Stimulated activated effector memory CD8-positive, alpha-beta T cell treated with anti-CD3 and anti-CD28 coated beads, Interleukin-12 subunit alpha, Interleukin-12 subunit beta, amount 100 ng/mL, for 72 hours (primary cell): ENCODE measurements at regions not wholly inside any gene's neighbourhood (a gene's known extent, or its start where the extent isn't known, plus 50 kb on each side); places are given as distances from the start of the nearest gene placed in this dataset.

Experiments
- ATAC-seq: fragments of 150-1000 bp; cut with Tn5 transposase; 2 replicates; pipeline ENCODE4 v1.10.0; 2021
- DNase-seq, 2 donors: peaks; one replicate each; pipeline ENCODE4 v3.0.0; 2021 to 2022; ENCODE audit warnings: low spot score in 2 of 2
- H3K27ac Mint-ChIP-seq: one replicate; pipeline ENCODE4 v1.8.0; 2022; ENCODE audit warnings: mild to moderate bottlenecking, mixed read lengths
- H3K36me3 Mint-ChIP-seq: one replicate; pipeline ENCODE4 v1.8.0; 2022; ENCODE audit warnings: mild to moderate bottlenecking, mixed read lengths
- H3K4me1 Mint-ChIP-seq: one replicate; pipeline ENCODE4 v1.8.0; 2022; ENCODE audit warnings: mixed read lengths
- H3K4me3 Mint-ChIP-seq: one replicate; pipeline ENCODE4 v1.8.0; 2022; ENCODE audit warnings: mild to moderate bottlenecking, mixed read lengths
- H3K9me3 Mint-ChIP-seq: one replicate; pipeline ENCODE4 v1.8.0; 2022; ENCODE audit warnings: mixed read lengths

DNA sequence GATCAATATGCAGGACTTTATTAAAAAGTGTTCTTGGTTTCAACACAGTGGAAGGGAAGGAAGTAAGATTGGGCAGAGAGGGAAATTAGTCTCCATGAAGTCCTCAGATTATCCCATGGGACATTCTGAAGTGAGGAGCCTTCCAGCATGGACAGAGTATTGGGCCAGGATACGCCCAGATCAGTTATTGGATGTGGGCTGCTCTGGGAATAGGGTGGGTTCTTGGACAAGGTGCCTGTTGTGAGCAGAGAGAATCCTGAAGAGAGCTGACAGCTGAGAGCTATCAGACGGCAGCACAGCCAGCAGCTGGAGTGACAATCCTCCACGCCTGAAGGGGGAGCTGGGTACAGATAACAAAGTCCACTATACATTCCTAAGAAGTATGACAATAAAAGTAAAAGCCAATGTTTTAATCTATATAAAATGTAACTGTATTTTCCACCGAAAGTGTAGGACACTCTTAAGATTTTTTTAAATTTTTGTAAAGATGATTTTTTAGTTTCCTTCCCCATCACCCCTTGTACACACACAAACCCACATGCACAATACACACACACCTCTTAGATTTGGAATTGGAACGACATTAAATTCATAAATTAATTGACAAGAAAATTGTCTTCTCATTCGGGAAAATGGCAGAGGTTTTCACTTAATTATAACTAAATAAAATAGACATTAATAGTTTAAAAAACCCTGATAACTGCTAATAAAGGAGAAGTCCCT is 107.8 kb downstream of the FBXO5 start:
- DNase-seq (no peak), ATAC-seq (no peak)
- Mint-ChIP-seq H3K9me3 (peaks cover 6% of the 10 kb centered on the region), H3K4me3 (no peak overlapping the region), H3K4me1 (no peaks in the 10 kb centered on the region), H3K27ac (no peak overlapping the region), H3K36me3 (no peaks in the 10 kb centered on the region)

GRCh38 chr6:152879681-152880080 is 103.2 kb downstream of the FBXO5 start:
- Mint-ChIP-seq H3K9me3 (peaks cover 10% of the 10 kb centered on the region), H3K4me3 (no peak overlapping the region), H3K36me3 (no peaks in the 10 kb centered on the region), H3K27ac (no peak overlapping the region), H3K4me1 (no peaks in the 10 kb centered on the region)
- DNase-seq (no peak), ATAC-seq (no peak)

DNA sequence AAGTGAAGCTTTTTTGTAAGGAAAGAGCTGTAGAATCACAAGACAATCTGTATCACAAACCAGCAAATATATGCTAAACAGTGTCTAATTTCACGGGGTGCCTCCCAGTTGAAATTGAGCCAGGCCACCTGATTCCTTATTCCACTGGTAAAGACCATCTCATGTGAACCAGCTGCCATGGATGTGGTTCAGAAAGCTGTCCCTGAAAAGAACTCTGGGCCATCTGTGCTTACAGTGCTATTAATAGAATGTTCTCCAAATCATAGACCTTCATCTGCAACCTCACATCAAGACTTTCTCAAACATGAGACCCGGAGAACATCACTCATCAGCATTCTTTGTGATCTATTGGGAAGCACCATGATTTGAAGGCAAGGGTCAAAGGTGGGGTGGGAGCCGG is 89.7 kb downstream of the FBXO5 start:
- DNase-seq (no peak), ATAC-seq (no peak)
- no peak overlapping the region for H3K27ac Mint-ChIP-seq
- no peak overlapping the region for H3K4me3 Mint-ChIP-seq
- H3K36me3 Mint-ChIP-seq, result no peaks in the 10 kb centered on the region
- H3K9me3 Mint-ChIP-seq, result no peaks in the 10 kb centered on the region
- H3K4me1 Mint-ChIP-seq, result peaks cover 7% of the 10 kb centered on the region

GRCh38 chr6:152896923-152897322 is 85.9 kb downstream of the FBXO5 start:
- no peaks in the 10 kb centered on the region for H3K36me3 Mint-ChIP-seq
- H3K27ac Mint-ChIP-seq, result no peak overlapping the region
- ATAC-seq (no peak), DNase-seq (no peak)
- no peak overlapping the region for H3K4me3 Mint-ChIP-seq
- no peaks in the 10 kb centered on the region for H3K9me3 Mint-ChIP-seq
- H3K4me1 Mint-ChIP-seq, result peaks cover 7% of the 10 kb centered on the region

GRCh38 chr6:152897807-152898399 is 84.9 kb downstream of the FBXO5 start:
- Mint-ChIP-seq H3K9me3 (no peaks in the 10 kb centered on the region), H3K4me3 (no peak overlapping the region), H3K36me3 (no peaks in the 10 kb centered on the region), H3K27ac (no peak overlapping the region), H3K4me1 (peaks cover 7% of the 10 kb centered on the region)
- peak; percentile 61 to 88 for DNase-seq
- ATAC-seq, result peak; percentile 84

GRCh38 chr6:152904678-152905077 is 78.2 kb downstream of the FBXO5 start:
- no peaks in the 10 kb centered on the region for H3K9me3 Mint-ChIP-seq
- no peaks in the 10 kb centered on the region for H3K36me3 Mint-ChIP-seq

GRCh38 chr6:152905551-152906299 is 77.1 kb downstream of the FBXO5 start:
- DNase-seq, result no peak
- Mint-ChIP-seq H3K36me3 (no peaks in the 10 kb centered on the region), H3K4me3 (no peak overlapping the region), H3K4me1 (no peaks in the 10 kb centered on the region), H3K27ac (no peak overlapping the region), H3K9me3 (no peaks in the 10 kb centered on the region)
- ATAC-seq, result no peak

More at GRCh38 chr6:152904678-152905077, 78.2 kb downstream of the FBXO5 start:
- H3K4me3 Mint-ChIP-seq, result no peak overlapping the region
- no peaks in the 10 kb centered on the region for H3K4me1 Mint-ChIP-seq
- DNase-seq (no peak), ATAC-seq (no peak)
- H3K27ac Mint-ChIP-seq, result no peak overlapping the region

GRCh38 chr6:152909241-152909640 is 73.6 kb downstream of the FBXO5 start:
- Mint-ChIP-seq H3K27ac (no peak overlapping the region), H3K36me3 (no peaks in the 10 kb centered on the region), H3K9me3 (peaks cover 7% of the 10 kb centered on the region), H3K4me1 (no peaks in the 10 kb centered on the region), H3K4me3 (no peak overlapping the region)
- no peak for DNase-seq
- ATAC-seq, result no peak

DNA sequence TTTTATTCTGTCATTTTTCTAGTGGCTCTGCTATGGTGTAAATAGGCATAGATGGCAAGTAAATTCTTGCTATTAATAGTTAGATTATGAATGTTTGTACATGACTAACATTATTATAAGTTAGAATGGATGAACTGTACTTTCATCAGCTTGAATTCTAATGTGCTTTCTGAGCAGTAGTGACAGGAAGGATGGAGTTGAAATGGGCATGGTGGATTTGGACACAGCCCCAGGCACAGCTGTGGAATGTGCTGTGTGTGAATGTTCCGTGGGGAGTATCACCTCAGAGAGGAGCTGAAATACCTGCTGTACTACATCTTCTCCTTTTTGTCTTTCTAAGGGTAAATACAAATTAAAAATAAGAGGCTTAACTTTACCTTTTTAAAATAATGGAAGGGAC is 66.8 kb downstream of the FBXO5 start:
- Mint-ChIP-seq H3K4me3 (no peak overlapping the region), H3K36me3 (no peaks in the 10 kb centered on the region), H3K4me1 (no peaks in the 10 kb centered on the region), H3K27ac (no peak overlapping the region), H3K9me3 (peaks cover 7% of the 10 kb centered on the region)
- no peak for DNase-seq
- ATAC-seq, result no peak

GRCh38 chr6:152918991-152919390 is 63.9 kb downstream of the FBXO5 start:
- Mint-ChIP-seq H3K27ac (no peak overlapping the region), H3K4me1 (no peaks in the 10 kb centered on the region), H3K36me3 (no peaks in the 10 kb centered on the region), H3K4me3 (no peak overlapping the region), H3K9me3 (no peaks in the 10 kb centered on the region)
- ATAC-seq (no peak), DNase-seq (no peak)

GRCh38 chr6:152920016-152920415 is 62.8 kb downstream of the FBXO5 start:
- Mint-ChIP-seq H3K4me3 (no peak overlapping the region), H3K36me3 (no peaks in the 10 kb centered on the region), H3K27ac (no peak overlapping the region), H3K4me1 (no peaks in the 10 kb centered on the region), H3K9me3 (no peaks in the 10 kb centered on the region)
- no peak for ATAC-seq
- DNase-seq, result no peak
